HEK293 (cell line): ENCODE measurements at regions not wholly inside any gene's neighbourhood (a gene's known extent, or its start where the extent isn't known, plus 50 kb on each side); places are given as distances from the start of the nearest gene placed in this dataset.

Experiments used
- CTCF ChIA-PET: fragments of 350-600 bp; formaldehyde crosslinking; extraction: SDS; loops from one replicate; lab custom pipeline; 2021; ENCODE audit warnings: antibody characterized with exemption; lab: Yijun Ruan, JAX
- POLR2A ChIA-PET: fragments of 300-600 bp; formaldehyde crosslinking; extraction: SDS; loops from one replicate; lab custom pipeline; 2020; ENCODE audit warnings: antibody characterized with exemption, inconsistent platforms; lab: Yijun Ruan, JAX
- H3K27ac ChIP-seq: fragments of 200-500 bp; sonication (Bioruptor generic); 2 replicates; pipeline ENCODE4 v1.5.1; 2014; ENCODE audit warnings: low read depth, low read length, control low read depth, inconsistent platforms; ENCODE audit errors: extremely low read depth
- H3K36me3 ChIP-seq, 2 experiments: fragments of 200-500 bp in 1 of 2; sonication (Bioruptor generic) in 1 of 2; 1 replicate in 1 of 2; 2 replicates in 1 of 2; pipeline ENCODE4 v1.5.1; 2014 to 2017; ENCODE audit warnings: inconsistent platforms in 2 of 2, low read length in 2 of 2; ENCODE audit not compliant: control insufficient read depth in 2 of 2, insufficient read depth in 1 of 2
- H3K4me1 ChIP-seq: fragments of 200-500 bp; sonication (Bioruptor generic); 2 replicates; pipeline ENCODE4 v1.5.1; 2014; ENCODE audit warnings: mild to moderate bottlenecking, low read length, inconsistent platforms; ENCODE audit not compliant: control insufficient read depth, insufficient read depth
- H3K4me3 ChIP-seq: 2 replicates; pipeline ENCODE4 v1.5.1; 2011; ENCODE audit warnings: low read depth, mild to moderate bottlenecking, control low read depth, low read length, moderate library complexity
- H3K9me3 ChIP-seq: fragments of 200-500 bp; sonication (Bioruptor generic); 2 replicates; pipeline ENCODE4 v1.5.1; 2014; ENCODE audit warnings: low read depth, low read length, inconsistent platforms; ENCODE audit not compliant: control insufficient read depth, insufficient read depth
- HOXD13 ChIP-seq: sonication (generic); formaldehyde crosslinking; IDR thresholded peaks from 2 replicates; pipeline ENCODE4 v1.8.0; 2022; ENCODE audit warnings: missing genetic modification reagents, borderline replicate concordance
- KLF9 ChIP-seq: fragments of 450-650 bp; formaldehyde crosslinking; IDR thresholded peaks from 2 replicates; pipeline ENCODE4 v1.5.1; 2016; ENCODE audit warnings: missing biosample characterization, missing genetic modification characterization, low read depth
- PBX3 ChIP-seq: sonication (generic); formaldehyde crosslinking; IDR thresholded peaks from 2 replicates; pipeline ENCODE4 v1.8.1; 2022; ENCODE audit warnings: mild to moderate bottlenecking, moderate library complexity, missing genetic modification reagents
- SCRT2 ChIP-seq: fragments of 450-650 bp; formaldehyde crosslinking; IDR thresholded peaks from 2 replicates; pipeline ENCODE4 v1.5.1; 2016; ENCODE audit warnings: missing biosample characterization, missing genetic modification characterization
- SP7 ChIP-seq: fragments of 450-650 bp; formaldehyde crosslinking; IDR thresholded peaks from 2 replicates; pipeline ENCODE4 v1.5.1; 2016; ENCODE audit warnings: missing biosample characterization, missing genetic modification characterization
- TRIM28 ChIP-seq: IDR thresholded peaks from 2 replicates; pipeline ENCODE4 v1.6.1; 2011; ENCODE audit warnings: low read length, control low read depth, borderline replicate concordance
- ZBTB20 ChIP-seq: fragments of 450-650 bp; formaldehyde crosslinking; IDR thresholded peaks from 2 replicates; pipeline ENCODE4 v1.5.1; 2016; ENCODE audit warnings: missing biosample characterization, missing genetic modification characterization
- ZNF132 ChIP-seq: fragments of 450-650 bp; formaldehyde crosslinking; IDR thresholded peaks from 2 replicates; pipeline ENCODE4 v1.5.1; 2017; ENCODE audit warnings: missing biosample characterization, missing genetic modification characterization, borderline replicate concordance
- ZNF146 ChIP-seq: fragments of 450-650 bp; formaldehyde crosslinking; IDR thresholded peaks from 2 replicates; pipeline ENCODE4 v1.5.1; 2016; ENCODE audit warnings: missing biosample characterization, missing genetic modification characterization
- ZNF19 ChIP-seq: fragments of 450-650 bp; formaldehyde crosslinking; IDR thresholded peaks from 2 replicates; pipeline ENCODE4; 2016; ENCODE audit warnings: missing biosample characterization, missing genetic modification characterization, low read depth
- ZNF202 ChIP-seq: fragments of 450-650 bp; formaldehyde crosslinking; IDR thresholded peaks from 2 replicates; pipeline ENCODE4 v1.5.1; 2016; ENCODE audit warnings: missing biosample characterization, missing genetic modification characterization, borderline replicate concordance
- ZNF302 ChIP-seq: fragments of 450-650 bp; formaldehyde crosslinking; IDR thresholded peaks from 2 replicates; pipeline ENCODE4 v1.5.1; 2016; ENCODE audit warnings: missing biosample characterization, missing genetic modification characterization, low read depth
- ZNF398 ChIP-seq: fragments of 450-650 bp; formaldehyde crosslinking; IDR thresholded peaks from 2 replicates; pipeline ENCODE4 v1.5.1; 2017; ENCODE audit warnings: missing biosample characterization, missing genetic modification characterization
- ZNF404 ChIP-seq: fragments of 450-650 bp; formaldehyde crosslinking; IDR thresholded peaks from 2 replicates; pipeline ENCODE4 v1.5.1; 2017; ENCODE audit warnings: missing biosample characterization, missing genetic modification characterization
- ZNF416 ChIP-seq: fragments of 450-650 bp; formaldehyde crosslinking; IDR thresholded peaks from 2 replicates; pipeline ENCODE4 v1.5.1; 2016; ENCODE audit warnings: missing biosample characterization, missing genetic modification characterization
- ZNF48 ChIP-seq: fragments of 450-650 bp; formaldehyde crosslinking; IDR thresholded peaks from 2 replicates; pipeline ENCODE4 v1.5.1; 2016; ENCODE audit warnings: missing biosample characterization, missing genetic modification characterization
- ZNF488 ChIP-seq: fragments of 450-650 bp; formaldehyde crosslinking; IDR thresholded peaks from 2 replicates; pipeline ENCODE4 v1.5.1; 2016; ENCODE audit warnings: missing biosample characterization, missing genetic modification characterization
- ZNF555 ChIP-seq: fragments of 450-650 bp; formaldehyde crosslinking; conservative IDR thresholded peaks from 2 replicates; pipeline ENCODE4 v1.5.1; 2017; ENCODE audit warnings: missing biosample characterization, mild to moderate bottlenecking, missing genetic modification characterization, inconsistent platforms
- ZNF558 ChIP-seq: fragments of 450-650 bp; formaldehyde crosslinking; IDR thresholded peaks from 2 replicates; pipeline ENCODE4 v1.5.1; 2016; ENCODE audit warnings: missing biosample characterization, missing genetic modification characterization
- ZNF654 ChIP-seq: fragments of 450-650 bp; formaldehyde crosslinking; IDR thresholded peaks from 2 replicates; pipeline ENCODE4 v1.5.1; 2016; ENCODE audit warnings: low read depth, missing biosample characterization, missing genetic modification characterization
- ZNF677 ChIP-seq: fragments of 450-650 bp; IDR thresholded peaks from 2 replicates; pipeline ENCODE4 v1.5.0; 2018; ENCODE audit warnings: missing biosample characterization, mild to moderate bottlenecking, missing genetic modification characterization, moderate library complexity
- ZNF792 ChIP-seq: fragments of 450-650 bp; formaldehyde crosslinking; IDR thresholded peaks from 2 replicates; pipeline ENCODE4 v1.5.1; 2016; ENCODE audit warnings: missing biosample characterization, missing genetic modification characterization
- ZXDB ChIP-seq: fragments of 450-650 bp; formaldehyde crosslinking; IDR thresholded peaks from 2 replicates; pipeline ENCODE4 v1.5.1; 2016; ENCODE audit warnings: missing biosample characterization, missing genetic modification characterization

- TF ChIP-seq ZNF398 (tag by site-specific recombination) (no peak), PBX3 (CRISPR knock-in tag) (no peak), SP7 (no peak), ZNF404 (tag by site-specific recombination) (no peak), ZNF146 (no peak), ZBTB20 (no peak)
These were observed 160.4 kb downstream of the GATB start (continued) for GRCh38 chr4:151600432-151600831.

- Histone ChIP-seq H3K27ac (no peak overlapping the region), H3K9me3 (no peaks in the 10 kb centered on the region), H3K4me1 (no peaks in the 10 kb centered on the region), H3K36me3 (no peaks in the 10 kb centered on the region), H3K4me3 (no peak overlapping the region)
- no peak for TF ChIP-seq ZNF19
- TF ChIP-seq SCRT2: peak; percentile 69
- ChIA-PET CTCF (interaction anchor here (0.6 to 1.9 kb wide), 4 partner anchors 43 to 538 kb away, joined by 3 to 7 read pairs (median 4); no protein-coding TSS in a partner anchor), POLR2A (no interaction called here)
These were observed 157.4 kb downstream of the GATB start for GRCh38 chr4:151603377-151603776.

- peak; percentile 21 for TF ChIP-seq ZNF654
- TF ChIP-seq ZNF555: no peak
- POLR2A ChIA-PET: no interaction called here
- H3K36me3 ChIP-seq: no peaks in the 10 kb centered on the region
- CTCF ChIA-PET: interaction anchor here (0.7 to 1.9 kb wide), 7 partner anchors 10 to 783 kb away, joined by 3 to 10 read pairs (median 4); no protein-coding TSS in a partner anchor
- H3K4me1 ChIP-seq: no peaks in the 10 kb centered on the region
- H3K9me3 ChIP-seq: no peaks in the 10 kb centered on the region
- no peak overlapping the region for H3K4me3 ChIP-seq
- H3K27ac ChIP-seq: no peak overlapping the region
These were observed 156.6 kb downstream of the GATB start for GRCh38 chr4:151604238-151604637.

GRCh38 chr4:151605215-151605614, 155.6 kb downstream of the GATB start:
- Histone ChIP-seq H3K27ac (no peak overlapping the region), H3K9me3 (no peaks in the 10 kb centered on the region), H3K36me3 (no peaks in the 10 kb centered on the region), H3K4me3 (no peak overlapping the region), H3K4me1 (no peaks in the 10 kb centered on the region)
- TF ChIP-seq HOXD13 (CRISPR knock-in tag): no peak
- TF ChIP-seq ZNF416: no peak
- no peak for TF ChIP-seq ZNF558 (tag by site-specific recombination)
- TF ChIP-seq ZNF398 (tag by site-specific recombination): no peak
- TF ChIP-seq ZNF302 (tag by site-specific recombination): no peak
- no peak for TF ChIP-seq ZNF202
- no peak for TF ChIP-seq ZNF488 (tag by site-specific recombination)
- no peak for TF ChIP-seq ZNF48 (tag by site-specific recombination)
- TF ChIP-seq KLF9 (tag by site-specific recombination): no peak
- no peak for TF ChIP-seq ZXDB (tag by site-specific recombination)
- TF ChIP-seq ZNF677 (tag by site-specific recombination): no peak
- TF ChIP-seq ZNF792 (tag by site-specific recombination): no peak
- no peak for TF ChIP-seq TRIM28
- no peak for TF ChIP-seq ZNF132
- ChIA-PET POLR2A (no interaction called here), CTCF (interaction anchor here (0.6 to 1.9 kb wide), 5 partner anchors 9 to 790 kb away, joined by 3 to 10 read pairs (median 5); no protein-coding TSS in a partner anchor)
